ENCODE measurements at regions not wholly inside any gene's neighbourhood (a gene's known extent, or its start where the extent isn't known, plus 50 kb on each side); places are given as distances from the start of the nearest gene placed in this dataset.

GRCh38 chr2:238584617-238585016 lies 157.9 kb downstream of the ASB1 start:
- DNase-seq: no peak

GRCh38 chr2:238585836-238586821 lies 159.4 kb downstream of the ASB1 start:
- DNase-seq: no peak

GRCh38 chr2:238586931-238587775 lies 160.4 kb downstream of the ASB1 start:
- no peak for DNase-seq

GRCh38 chr2:238587776-238588660 lies 161.3 kb downstream of the ASB1 start:
- no peak for DNase-seq

GRCh38 chr2:238589591-238590460 lies 163.1 kb downstream of the ASB1 start:
- DNase-seq: no peak

GRCh38 chr2:238591732-238592131 lies 165.0 kb downstream of the ASB1 start:
- no peak for DNase-seq

- no peak for DNase-seq
Measured at GRCh38 chr2:238593236-238593635, 166.5 kb downstream of the ASB1 start.

GRCh38 chr2:238593678-238594077 lies 167.0 kb downstream of the ASB1 start:
- DNase-seq: no peak

GRCh38 chr2:238594796-238595749 lies 168.3 kb downstream of the ASB1 start:
- DNase-seq: no peak

GRCh38 chr2:238595750-238596570 lies 169.2 kb downstream of the ASB1 start:
- DNase-seq: no peak

GRCh38 chr2:238596571-238597551 lies 170.1 kb downstream of the ASB1 start:
- DNase-seq: no peak

- no peak for DNase-seq
Measured at GRCh38 chr2:238597638-238598528, 171.2 kb downstream of the ASB1 start.

GRCh38 chr2:238598802-238599530 lies 172.2 kb downstream of the ASB1 start:
- no peak for DNase-seq

- DNase-seq: no peak
Measured at GRCh38 chr2:238599549-238600505, 173.1 kb downstream of the ASB1 start.
